ENCODE measurements at regions not wholly inside any gene's neighbourhood (a gene's known extent, or its start where the extent isn't known, plus 50 kb on each side); places are given as distances from the start of the nearest gene placed in this dataset.
A peak's percentile ranks its signal among the peaks of the same experiment; 100 is the strongest.

DNA sequence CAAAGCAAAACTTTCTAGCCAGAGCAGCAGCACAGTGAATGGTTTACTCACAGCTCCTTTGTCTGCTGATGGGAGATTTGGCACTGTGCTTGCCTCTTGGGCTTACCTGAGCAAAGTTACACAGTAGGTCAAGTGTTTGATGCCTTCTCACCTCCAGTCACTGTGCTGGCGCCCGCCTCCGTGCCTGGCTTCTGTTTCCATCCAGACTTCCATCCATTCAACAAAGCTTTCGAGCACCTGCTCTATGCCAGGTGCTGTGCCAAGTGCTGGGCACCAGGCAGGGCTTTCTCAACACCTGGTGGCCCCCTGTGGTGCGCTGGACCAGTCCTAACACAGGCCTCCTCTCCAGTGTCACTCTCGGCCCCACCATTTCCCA, 199.2 kb upstream of the EEA1 start:
- Mint-ChIP-seq H3K9me3 (no peaks in the 10 kb centered on the region), H3K4me3 (no peak overlapping the region), H3K36me3 (ENCODE audit: low read depth) (no peaks in the 10 kb centered on the region), H3K27me3 (no peaks in the 10 kb centered on the region), H3K27ac (no peak overlapping the region), H3K4me1 (ENCODE audit: low read depth) (peaks cover 14% of the 10 kb centered on the region)

DNA sequence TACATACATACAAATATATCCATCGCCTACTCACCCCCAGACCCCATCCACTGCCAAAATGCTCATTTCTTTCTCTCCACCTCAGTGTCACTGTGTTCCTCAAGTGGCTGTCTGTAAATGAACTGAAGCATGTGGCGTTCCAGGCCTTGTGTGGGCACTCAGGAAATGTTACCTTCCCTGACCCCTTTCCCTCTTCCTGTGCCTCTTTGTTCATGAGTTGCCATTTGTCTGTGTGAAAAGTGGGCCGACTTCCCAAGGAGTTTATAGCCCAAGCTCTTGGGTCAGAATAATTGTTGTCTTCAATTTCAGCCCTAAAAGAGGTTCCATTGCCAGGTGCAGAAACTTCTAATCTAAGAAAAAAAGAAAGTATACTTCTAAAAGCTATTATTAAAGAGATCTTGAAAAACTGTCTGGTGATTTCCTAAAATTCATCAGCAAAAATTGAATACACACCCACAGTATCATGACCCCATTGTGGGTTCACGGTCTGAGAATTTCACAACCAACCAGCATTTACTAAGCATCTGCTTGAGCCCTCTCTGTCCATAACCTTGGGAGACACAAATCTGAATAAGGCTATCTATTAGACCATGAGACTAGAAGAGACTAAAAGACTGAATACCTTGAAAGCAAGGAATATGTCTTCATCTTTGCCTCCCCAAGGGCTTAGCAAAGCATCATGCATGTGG, 201.4 kb upstream of the EEA1 start:
- Mint-ChIP-seq H3K9me3 (no peaks in the 10 kb centered on the region), H3K4me1 (ENCODE audit: low read depth) (peaks cover 24% of the 10 kb centered on the region), H3K4me3 (no peak overlapping the region), H3K36me3 (ENCODE audit: low read depth) (no peaks in the 10 kb centered on the region), H3K27ac (no peak overlapping the region), H3K27me3 (peaks cover 3% of the 10 kb centered on the region)

DNA sequence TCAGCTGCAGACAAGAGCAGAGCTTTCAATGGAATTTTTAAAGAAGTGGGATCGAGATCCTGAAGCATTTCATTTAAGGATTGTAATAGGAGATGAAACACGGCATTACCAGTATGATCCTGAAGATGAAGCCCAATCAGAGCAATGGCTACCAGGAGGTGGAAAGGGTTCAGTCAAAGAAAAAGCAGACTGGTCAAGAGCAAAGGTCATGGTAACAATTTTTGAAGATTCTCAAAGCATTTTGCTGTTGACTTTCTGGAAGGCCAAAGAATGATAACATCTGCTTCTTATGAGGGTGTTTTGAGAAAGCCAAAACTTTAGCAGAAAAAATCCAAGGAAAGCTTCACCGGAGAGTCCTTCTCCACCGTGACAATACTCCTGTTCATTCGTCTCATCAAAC, 204.3 kb upstream of the EEA1 start:
- Mint-ChIP-seq H3K4me1 (ENCODE audit: low read depth) (peaks cover 30% of the 10 kb centered on the region), H3K27ac (no peak overlapping the region), H3K9me3 (no peaks in the 10 kb centered on the region), H3K27me3 (peaks cover 3% of the 10 kb centered on the region), H3K4me3 (no peak overlapping the region), H3K36me3 (ENCODE audit: low read depth) (no peaks in the 10 kb centered on the region)

DNA sequence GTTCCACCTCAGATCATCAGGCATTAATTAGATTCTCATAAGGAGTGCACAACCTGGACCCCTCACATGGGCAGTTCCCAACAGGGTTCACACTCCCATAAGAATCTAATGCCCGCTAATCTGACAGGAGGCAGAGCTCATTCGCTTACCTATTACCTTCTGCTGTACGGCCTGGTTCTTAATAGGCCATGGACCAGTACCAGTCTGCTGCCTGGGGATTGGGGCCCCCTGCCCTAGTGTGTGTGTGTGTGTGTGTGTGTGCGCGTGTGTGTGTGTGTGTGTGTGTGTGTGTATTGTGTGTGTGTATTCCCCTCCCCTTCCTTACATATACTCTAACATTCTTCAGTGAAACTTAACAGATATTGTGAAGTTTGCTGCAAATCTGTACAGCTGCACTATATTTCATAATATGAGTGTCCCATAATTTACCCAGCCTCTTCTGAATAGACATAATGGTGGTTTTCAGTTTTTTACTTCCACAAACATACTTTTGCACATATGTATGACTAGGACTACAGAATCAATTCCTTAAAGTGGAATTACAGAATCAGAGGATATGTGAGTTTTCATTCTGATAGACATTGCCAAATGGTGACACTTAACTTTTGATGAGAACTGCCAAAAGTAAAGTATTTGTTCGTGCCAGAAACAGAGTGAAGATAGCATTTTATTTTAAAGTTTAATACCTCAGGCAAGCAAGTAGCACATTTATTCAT, 205.2 kb upstream of the EEA1 start:
- peaks cover 36% of the 10 kb centered on the region for H3K4me1 Mint-ChIP-seq (ENCODE audit: low read depth)
- H3K9me3 Mint-ChIP-seq: no peaks in the 10 kb centered on the region
- H3K27ac Mint-ChIP-seq: no peak overlapping the region
- H3K4me3 Mint-ChIP-seq: no peak overlapping the region
- peaks cover 3% of the 10 kb centered on the region for H3K27me3 Mint-ChIP-seq
- no peaks in the 10 kb centered on the region for H3K36me3 Mint-ChIP-seq (ENCODE audit: low read depth)

DNA sequence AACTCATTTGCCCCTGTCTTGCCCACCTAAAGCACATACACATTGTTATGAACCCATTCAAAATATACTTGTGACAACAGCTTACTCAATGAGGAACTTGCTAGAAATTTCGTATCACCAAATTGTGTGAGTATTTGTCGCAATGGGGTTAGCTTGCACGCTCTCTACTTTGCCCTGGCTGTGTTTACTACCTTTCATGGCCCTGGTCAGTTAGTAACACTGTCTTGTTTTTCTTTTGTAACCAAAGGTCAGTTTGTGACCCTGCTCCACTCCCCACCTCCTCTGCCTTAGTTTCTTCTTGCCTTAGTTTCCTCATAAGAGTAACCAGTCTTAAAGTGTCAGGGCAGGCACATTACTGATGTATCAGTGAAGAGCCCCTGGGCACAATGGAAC, 205.8 kb upstream of the EEA1 start:
- H3K9me3 Mint-ChIP-seq: no peaks in the 10 kb centered on the region
- H3K36me3 Mint-ChIP-seq (ENCODE audit: low read depth): no peaks in the 10 kb centered on the region
- peak overlapping the region; percentile 54 for H3K27ac Mint-ChIP-seq
- H3K4me1 Mint-ChIP-seq (ENCODE audit: low read depth): peaks cover 41% of the 10 kb centered on the region
- H3K4me3 Mint-ChIP-seq: peak overlapping the region; percentile 38
- peaks cover 3% of the 10 kb centered on the region for H3K27me3 Mint-ChIP-seq

DNA sequence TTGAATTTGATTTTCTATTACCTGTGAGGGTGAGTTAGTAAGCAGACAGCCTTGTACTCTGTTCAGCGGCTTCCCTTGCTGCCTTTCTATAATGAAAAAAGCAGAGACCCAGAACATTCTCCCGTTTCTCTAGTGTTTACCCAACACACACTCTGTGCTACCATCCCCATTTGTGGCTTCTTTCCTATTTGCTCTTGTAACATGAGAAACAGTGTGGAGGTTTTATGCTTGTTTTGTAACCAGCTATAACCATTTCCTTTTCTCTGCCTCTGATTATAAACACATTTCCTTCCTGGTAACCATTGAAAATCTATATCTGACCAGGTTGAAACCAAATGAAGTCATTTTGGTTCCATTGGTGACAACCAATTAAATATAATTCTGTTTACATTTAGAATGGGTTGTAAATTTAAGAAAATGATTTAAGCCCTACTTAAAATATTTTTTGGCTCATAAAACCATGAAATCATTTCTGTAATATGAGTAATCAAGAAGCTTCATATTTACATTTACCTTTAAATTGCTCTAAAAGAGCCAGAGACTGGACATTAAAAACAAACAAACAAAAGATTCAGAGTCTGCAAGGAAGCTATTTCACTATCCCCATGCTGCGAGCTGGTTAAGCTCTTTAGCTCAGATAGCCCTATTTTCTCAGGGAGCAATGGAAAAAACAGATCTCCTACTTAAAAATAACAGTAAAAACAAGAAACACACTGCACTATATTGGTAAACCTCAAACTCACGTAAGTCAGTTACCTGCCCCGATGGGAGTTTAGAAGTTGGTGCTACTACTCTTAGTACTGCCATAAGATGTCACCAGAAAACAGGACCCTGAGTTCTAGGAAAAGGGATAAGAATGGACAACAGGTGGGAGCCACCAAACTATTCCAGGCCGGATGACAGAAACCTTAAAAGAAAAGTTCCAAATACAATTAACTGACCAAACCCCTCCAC, 206.5 kb upstream of the EEA1 start:
- H3K4me1 Mint-ChIP-seq (ENCODE audit: low read depth): peaks cover 38% of the 10 kb centered on the region
- peak overlapping the region; percentile 38 for H3K4me3 Mint-ChIP-seq
- H3K27ac Mint-ChIP-seq: peak overlapping the region; percentile 54
- H3K36me3 Mint-ChIP-seq (ENCODE audit: low read depth): no peaks in the 10 kb centered on the region
- no peaks in the 10 kb centered on the region for H3K9me3 Mint-ChIP-seq
- peaks cover 3% of the 10 kb centered on the region for H3K27me3 Mint-ChIP-seq

DNA sequence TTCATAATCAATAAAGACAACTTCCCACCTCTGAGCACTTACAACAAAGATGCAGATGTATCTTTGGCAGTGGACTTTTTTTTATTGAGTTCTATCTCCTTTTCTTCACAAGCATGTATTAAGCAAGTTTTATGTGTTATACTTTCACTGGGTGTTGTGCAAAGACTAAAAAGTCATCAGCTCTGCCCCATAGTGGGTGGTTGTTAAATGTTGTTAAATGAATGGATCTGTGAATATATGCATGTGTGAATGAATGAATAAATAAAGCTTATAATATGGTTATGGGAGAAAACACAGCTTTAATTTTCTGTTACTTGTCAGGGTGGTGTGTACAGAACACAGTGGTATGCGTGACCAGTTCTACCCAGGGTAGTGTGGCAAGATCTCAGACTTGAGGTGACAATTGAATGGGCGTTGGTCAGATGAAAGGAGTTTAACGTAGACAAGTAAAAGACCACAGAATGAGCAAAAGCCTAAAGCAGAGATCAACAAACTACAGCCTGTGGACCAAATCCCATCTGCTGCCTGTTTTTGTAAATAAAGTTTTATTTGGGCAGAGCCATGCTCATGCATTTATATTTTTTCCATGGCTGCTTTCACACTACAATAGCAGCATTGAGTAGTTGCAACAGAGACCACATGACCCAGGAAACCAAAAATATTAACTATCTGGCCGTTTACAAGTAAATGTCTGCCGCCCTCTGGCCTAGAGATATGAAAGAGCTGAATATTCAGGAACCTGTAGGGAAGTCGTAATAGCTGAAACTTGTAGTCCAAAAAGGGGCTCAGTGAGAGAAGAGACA, 207.4 kb upstream of the EEA1 start:
- H3K4me3 Mint-ChIP-seq: no peak overlapping the region
- peak overlapping the region; percentile 22 for H3K27ac Mint-ChIP-seq
- peaks cover 37% of the 10 kb centered on the region for H3K4me1 Mint-ChIP-seq (ENCODE audit: low read depth)

DNA sequence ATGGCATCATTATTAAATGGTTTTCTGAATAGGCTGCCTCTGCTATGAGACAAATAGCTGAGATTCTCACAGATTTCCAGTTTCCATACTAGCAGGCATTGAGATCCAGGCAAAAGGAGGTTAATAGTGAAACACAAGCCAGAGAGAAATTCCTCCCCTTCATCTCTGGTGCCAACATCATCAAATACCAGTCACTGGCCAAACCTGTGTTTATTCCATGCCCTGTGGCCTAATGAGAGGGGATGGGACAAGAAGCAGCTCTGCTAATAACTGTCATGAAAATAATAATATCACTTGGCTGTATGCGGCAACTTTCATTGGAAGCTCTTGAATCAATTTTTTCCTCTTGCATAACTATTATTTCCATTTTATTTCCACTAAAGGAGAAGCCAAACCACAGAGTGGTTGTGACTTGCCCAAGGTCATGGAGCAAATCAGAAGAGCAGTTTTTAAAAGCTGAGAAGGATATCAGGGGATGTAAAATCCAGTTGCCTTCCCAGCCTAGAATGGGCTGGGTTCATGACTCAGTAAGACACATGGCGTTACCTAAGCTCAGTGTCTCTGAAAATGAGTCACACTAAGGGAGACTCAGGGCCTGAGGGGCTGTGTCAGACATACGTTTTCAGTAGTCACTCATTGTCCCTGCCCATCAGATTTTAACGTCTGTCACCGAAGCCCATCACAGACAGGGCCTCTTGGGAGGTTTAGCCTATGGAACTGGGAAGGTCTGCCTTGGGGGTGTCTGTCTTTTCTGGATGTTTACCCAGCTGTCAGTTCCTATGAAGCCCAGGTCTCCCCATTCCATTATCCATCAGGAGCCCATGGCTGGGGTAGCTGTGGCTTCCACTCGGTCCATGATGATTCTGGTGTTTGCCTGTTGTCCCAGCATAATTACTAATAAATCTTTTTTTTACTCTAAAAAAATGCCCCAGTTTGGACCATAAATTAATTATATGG, 208.8 kb upstream of the EEA1 start:
- Mint-ChIP-seq H3K27me3 (peaks cover 3% of the 10 kb centered on the region), H3K9me3 (no peaks in the 10 kb centered on the region), H3K4me3 (no peak overlapping the region), H3K4me1 (ENCODE audit: low read depth) (peaks cover 37% of the 10 kb centered on the region), H3K36me3 (ENCODE audit: low read depth) (no peaks in the 10 kb centered on the region), H3K27ac (no peak overlapping the region)

More for the DNA sequence above, 207.4 kb upstream of the EEA1 start:
- Mint-ChIP-seq H3K9me3 (no peaks in the 10 kb centered on the region), H3K27me3 (peaks cover 3% of the 10 kb centered on the region), H3K36me3 (ENCODE audit: low read depth) (no peaks in the 10 kb centered on the region)

DNA sequence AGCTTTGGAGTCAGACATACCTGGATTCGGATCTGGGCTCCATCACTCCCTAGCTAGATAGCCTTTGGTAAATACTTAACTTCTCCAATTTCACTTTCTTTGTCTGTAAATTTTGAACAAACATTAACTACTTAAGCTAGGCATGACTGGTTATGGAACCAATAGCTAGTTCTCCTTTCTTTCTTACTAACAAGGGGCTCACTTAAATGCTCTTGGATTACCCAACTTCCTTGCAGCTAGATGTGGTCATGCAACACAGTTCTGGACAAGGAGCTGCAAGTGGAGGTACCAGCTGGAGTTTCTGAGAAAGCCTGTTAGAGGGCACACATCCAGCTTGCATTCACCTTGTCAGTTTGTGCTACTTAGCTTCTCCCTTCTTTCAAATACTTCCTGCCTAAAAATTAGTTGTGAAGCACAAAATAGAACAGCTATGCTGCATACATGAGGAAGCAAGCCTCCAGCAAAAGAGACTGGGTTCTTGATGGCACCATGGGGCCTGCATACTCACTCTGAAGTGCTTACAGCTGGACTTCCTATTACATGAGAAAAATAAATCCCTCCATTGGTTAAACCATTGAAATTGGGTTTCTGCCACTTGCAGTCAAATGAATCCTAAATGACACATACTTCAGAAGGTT, 210.1 kb upstream of the EEA1 start:
- Mint-ChIP-seq H3K9me3 (no peaks in the 10 kb centered on the region), H3K4me3 (peak overlapping the region; percentile 25), H3K36me3 (ENCODE audit: low read depth) (no peaks in the 10 kb centered on the region), H3K27ac (peak overlapping the region; percentile 32), H3K27me3 (peaks cover 3% of the 10 kb centered on the region), H3K4me1 (ENCODE audit: low read depth) (peaks cover 37% of the 10 kb centered on the region)

DNA sequence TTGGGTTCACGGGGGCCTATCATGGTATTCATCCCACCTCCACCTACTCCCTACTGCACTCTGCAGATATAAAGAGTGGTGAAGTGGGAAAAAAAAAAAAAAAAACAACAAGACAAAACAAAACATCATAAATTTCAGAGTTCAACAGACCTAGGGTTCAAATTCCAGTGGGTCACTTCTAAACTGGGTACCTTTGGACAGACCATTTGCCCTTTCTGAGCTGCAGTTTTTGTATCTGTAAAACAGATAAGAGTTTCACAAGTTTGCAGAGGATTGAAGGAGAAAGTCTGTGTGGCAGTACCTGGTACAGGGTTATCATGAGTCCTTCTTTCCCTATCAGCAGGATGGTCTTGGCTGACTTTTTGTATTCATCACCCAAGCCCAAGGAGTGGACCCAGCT, 211.2 kb upstream of the EEA1 start:
- Mint-ChIP-seq H3K27ac (no peak overlapping the region), H3K9me3 (no peaks in the 10 kb centered on the region), H3K4me1 (ENCODE audit: low read depth) (peaks cover 28% of the 10 kb centered on the region), H3K36me3 (ENCODE audit: low read depth) (no peaks in the 10 kb centered on the region), H3K4me3 (no peak overlapping the region), H3K27me3 (no peaks in the 10 kb centered on the region)

DNA sequence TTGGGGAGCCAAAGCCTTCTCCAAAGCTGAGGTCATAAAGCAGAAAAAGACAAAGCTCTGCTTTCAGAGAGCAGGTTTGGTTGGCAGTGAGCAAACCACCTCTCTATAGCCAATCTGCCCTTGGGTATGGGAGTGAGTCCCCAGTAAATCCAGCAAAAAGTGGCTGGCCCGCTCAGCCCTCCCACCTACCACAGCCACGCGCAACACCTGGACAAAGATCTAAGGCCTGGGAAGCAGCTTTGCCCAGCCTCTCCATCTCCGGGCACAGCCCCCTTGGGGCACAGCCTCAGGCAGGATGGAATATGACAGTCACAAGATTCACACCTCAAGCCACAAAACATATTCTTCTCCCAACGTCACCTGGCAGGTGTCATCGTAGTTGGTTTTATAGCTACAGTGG, 211.7 kb upstream of the EEA1 start:
- no peak overlapping the region for H3K4me3 Mint-ChIP-seq
- H3K27me3 Mint-ChIP-seq: no peaks in the 10 kb centered on the region
- H3K4me1 Mint-ChIP-seq (ENCODE audit: low read depth): peaks cover 23% of the 10 kb centered on the region
- no peaks in the 10 kb centered on the region for H3K36me3 Mint-ChIP-seq (ENCODE audit: low read depth)
- H3K9me3 Mint-ChIP-seq: no peaks in the 10 kb centered on the region
- H3K27ac Mint-ChIP-seq: no peak overlapping the region

DNA sequence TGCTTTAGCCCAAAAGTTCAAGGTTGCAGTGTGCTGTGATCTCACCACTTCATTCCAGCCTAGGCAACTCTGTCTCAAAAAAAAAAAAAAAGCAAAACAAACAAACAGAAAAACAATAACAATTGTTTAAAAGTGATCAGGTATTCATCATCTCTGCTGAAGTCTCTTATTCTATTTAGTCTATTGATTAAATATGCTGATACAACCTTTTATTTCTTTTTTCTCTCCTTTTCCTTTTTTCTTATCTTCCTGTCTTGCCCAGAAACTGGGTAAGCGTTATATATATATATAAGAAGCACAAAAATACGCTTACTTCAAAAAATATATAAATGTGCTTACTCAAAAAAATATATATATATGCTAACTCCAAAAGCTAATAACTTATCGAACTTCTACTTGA, 213.8 kb upstream of the EEA1 start:
- Mint-ChIP-seq H3K4me3 (no peak overlapping the region), H3K36me3 (ENCODE audit: low read depth) (no peaks in the 10 kb centered on the region), H3K9me3 (no peaks in the 10 kb centered on the region), H3K27me3 (peaks cover 5% of the 10 kb centered on the region), H3K27ac (no peak overlapping the region), H3K4me1 (ENCODE audit: low read depth) (peaks cover 13% of the 10 kb centered on the region)

DNA sequence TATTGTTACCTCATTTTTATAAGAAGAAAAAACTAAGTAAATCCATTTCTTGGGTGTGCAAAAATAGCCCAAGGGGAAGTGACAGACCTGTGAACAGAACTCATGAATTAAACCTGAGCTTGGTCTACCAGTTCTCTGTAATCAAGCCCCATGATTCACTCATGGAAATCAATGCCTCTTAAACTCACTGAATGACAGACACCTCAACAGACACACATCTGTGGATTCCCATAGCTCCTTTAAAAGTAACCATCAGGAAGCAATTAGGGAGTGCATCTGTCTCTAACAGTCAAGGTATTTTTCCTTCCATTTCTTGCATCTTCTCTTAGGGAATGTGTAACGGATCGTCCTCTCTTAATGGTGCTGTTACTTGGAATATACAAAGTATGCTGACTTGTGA, 215.0 kb upstream of the EEA1 start:
- no peak overlapping the region for H3K4me3 Mint-ChIP-seq
- H3K9me3 Mint-ChIP-seq: no peaks in the 10 kb centered on the region
- H3K27ac Mint-ChIP-seq: no peak overlapping the region
- H3K27me3 Mint-ChIP-seq: peaks cover 6% of the 10 kb centered on the region
- H3K4me1 Mint-ChIP-seq (ENCODE audit: low read depth): peaks cover 5% of the 10 kb centered on the region
- H3K36me3 Mint-ChIP-seq (ENCODE audit: low read depth): no peaks in the 10 kb centered on the region

Measured in stimulated activated naive CD8-positive, alpha-beta T cell treated with anti-CD3 and anti-CD28 coated beads, Interleukin-15, Interleukin-2, amounts not matched to agents 100 ng/mL and 50 ng/mL, for 24 hours (primary cell).